ENCODE measurements at regions not wholly inside any gene's neighbourhood (a gene's known extent, or its start where the extent isn't known, plus 50 kb on each side); places are given as distances from the start of the nearest gene placed in this dataset.

- no peak overlapping the region for H3K4me3 ChIP-seq (ENCODE audit: control insufficient read depth in 1 of 2, extremely low read depth in 1 of 2, low read length in 1 of 2)
- H3K9me3 Mint-ChIP-seq: peaks cover 4 to 21% (median 6%) of the 10 kb centered on the region in 3 donors
- H3K27me3 Mint-ChIP-seq: peaks cover 0 to 4% of the 10 kb centered on the region in 2 donors
- no peak overlapping the region for H3K27ac Mint-ChIP-seq
- H3K27ac ChIP-seq (ENCODE audit: low read length): no peak overlapping the region
- ChIA-PET CTCF (no interaction called here), POLR2A (no interaction called here)
- peaks cover 0 to 9% of the 10 kb centered on the region in 2 experiments for H3K27me3 ChIP-seq (replicated peaks in 1 of 2; ENCODE audit: control insufficient read depth in 2 of 2, extremely low read depth in 1 of 2, insufficient read depth in 2 of 2, low read length in 1 of 2)
- no peaks in the 10 kb centered on the region for H3K4me1 ChIP-seq (ENCODE audit: control insufficient read depth in 1 of 2, extremely low read depth in 1 of 2, insufficient read depth in 2 of 2, low read length in 2 of 2)
- no peaks in the 10 kb centered on the region for H3K4me1 Mint-ChIP-seq
- H3K4me3 Mint-ChIP-seq: no peak overlapping the region
- DNase-seq (no peak), ATAC-seq (replicated peaks in 1 of 4) (no peak)
- no peaks in the 10 kb centered on the region for H3K36me3 Mint-ChIP-seq
- WGBS (ENCODE audit: insufficient coverage): 90% methylated on average over 4 of the region's 8 CpGs
- no peaks in the 10 kb centered on the region for H3K36me3 ChIP-seq (ENCODE audit: control insufficient read depth in 2 of 2, extremely low read depth in 1 of 2, insufficient read depth in 1 of 2, low read length in 1 of 2)
- H3K9me3 ChIP-seq: no peaks in the 10 kb centered on the region
Observed at GRCh38 chr10:44552726-44553125, 167.8 kb upstream of the CXCL12 start.

GRCh38 chr10:44557596-44558191 lies 172.8 kb upstream of the CXCL12 start:
- no peaks in the 10 kb centered on the region for H3K4me1 Mint-ChIP-seq
- CTCF ChIA-PET: no interaction called here
- H3K27me3 ChIP-seq (replicated peaks in 1 of 2; ENCODE audit: control insufficient read depth in 2 of 2, extremely low read depth in 1 of 2, insufficient read depth in 2 of 2, low read length in 1 of 2): peaks cover 0 to 13% of the 10 kb centered on the region in 2 experiments
- no peak overlapping the region for H3K4me3 Mint-ChIP-seq
- 91% methylated on average over 6 of the region's 7 CpGs for WGBS (ENCODE audit: insufficient coverage)
- DNase-seq (no peak), ATAC-seq (replicated peaks in 1 of 4) (no peak)
- H3K9me3 Mint-ChIP-seq: no peaks in the 10 kb centered on the region
- POLR2A ChIA-PET: no interaction called here
- peaks cover 3 to 4% of the 10 kb centered on the region in 2 donors for H3K27me3 Mint-ChIP-seq
- no peak overlapping the region for H3K4me3 ChIP-seq (ENCODE audit: control insufficient read depth in 1 of 2, extremely low read depth in 1 of 2, low read length in 1 of 2)
- H3K4me1 ChIP-seq (ENCODE audit: control insufficient read depth in 1 of 2, extremely low read depth in 1 of 2, insufficient read depth in 2 of 2, low read length in 2 of 2): no peaks in the 10 kb centered on the region
- no peak overlapping the region for H3K27ac ChIP-seq (ENCODE audit: low read length)
- H3K36me3 Mint-ChIP-seq: no peaks in the 10 kb centered on the region
- no peak overlapping the region for H3K27ac Mint-ChIP-seq
- H3K9me3 ChIP-seq: no peaks in the 10 kb centered on the region
- H3K36me3 ChIP-seq (ENCODE audit: control insufficient read depth in 2 of 2, extremely low read depth in 1 of 2, insufficient read depth in 1 of 2, low read length in 1 of 2): no peaks in the 10 kb centered on the region

GRCh38 chr10:44558521-44558920 lies 173.6 kb upstream of the CXCL12 start:
- no peak overlapping the region for H3K4me3 ChIP-seq (ENCODE audit: control insufficient read depth in 1 of 2, extremely low read depth in 1 of 2, low read length in 1 of 2)
- POLR2A ChIA-PET: no interaction called here
- peaks cover 0 to 10% of the 10 kb centered on the region in 2 experiments for H3K27me3 ChIP-seq (replicated peaks in 1 of 2; ENCODE audit: control insufficient read depth in 2 of 2, extremely low read depth in 1 of 2, insufficient read depth in 2 of 2, low read length in 1 of 2)
- no peaks in the 10 kb centered on the region for H3K9me3 ChIP-seq
- H3K4me3 Mint-ChIP-seq: no peak overlapping the region
- H3K4me1 Mint-ChIP-seq: no peaks in the 10 kb centered on the region
- no peak overlapping the region for H3K27ac ChIP-seq (ENCODE audit: low read length)
- H3K36me3 ChIP-seq (ENCODE audit: control insufficient read depth in 2 of 2, extremely low read depth in 1 of 2, insufficient read depth in 1 of 2, low read length in 1 of 2): no peaks in the 10 kb centered on the region
- H3K4me1 ChIP-seq (ENCODE audit: control insufficient read depth in 1 of 2, extremely low read depth in 1 of 2, insufficient read depth in 2 of 2, low read length in 2 of 2): no peaks in the 10 kb centered on the region
- H3K27me3 Mint-ChIP-seq: peaks cover 2 to 3% of the 10 kb centered on the region in 2 donors
- no peaks in the 10 kb centered on the region for H3K36me3 Mint-ChIP-seq
- CTCF ChIA-PET: no interaction called here
- DNase-seq (no peak), ATAC-seq (replicated peaks in 1 of 4) (no peak)
- no peak overlapping the region for H3K27ac Mint-ChIP-seq
- H3K9me3 Mint-ChIP-seq: no peaks in the 10 kb centered on the region

GRCh38 chr10:44564361-44564760 lies 179.5 kb upstream of the CXCL12 start:
- no peak overlapping the region for H3K27ac Mint-ChIP-seq
- Histone ChIP-seq H3K27ac (ENCODE audit: low read length) (no peak overlapping the region), H3K9me3 (no peaks in the 10 kb centered on the region), H3K4me3 (ENCODE audit: control insufficient read depth in 1 of 2, extremely low read depth in 1 of 2, low read length in 1 of 2) (no peak overlapping the region), H3K27me3 (replicated peaks in 1 of 2; ENCODE audit: control insufficient read depth in 2 of 2, extremely low read depth in 1 of 2, insufficient read depth in 2 of 2, low read length in 1 of 2) (peaks cover 0 to 3% of the 10 kb centered on the region in 2 experiments), H3K4me1 (ENCODE audit: control insufficient read depth in 1 of 2, extremely low read depth in 1 of 2, insufficient read depth in 2 of 2, low read length in 2 of 2) (no peaks in the 10 kb centered on the region), H3K36me3 (ENCODE audit: control insufficient read depth in 2 of 2, extremely low read depth in 1 of 2, insufficient read depth in 1 of 2, low read length in 1 of 2) (no peaks in the 10 kb centered on the region)
- H3K4me3 Mint-ChIP-seq: no peak overlapping the region
- no peaks in the 10 kb centered on the region for H3K4me1 Mint-ChIP-seq
- no CpG with 5 or more reads among the region's 1 CpG for WGBS (ENCODE audit: insufficient coverage)
- no peak for ATAC-seq (replicated peaks in 1 of 4)
- H3K36me3 Mint-ChIP-seq: no peaks in the 10 kb centered on the region
- DNase-seq: no peak
- ChIA-PET CTCF (no interaction called here), POLR2A (no interaction called here)
- H3K27me3 Mint-ChIP-seq: no peaks in the 10 kb centered on the region
- no peaks in the 10 kb centered on the region for H3K9me3 Mint-ChIP-seq

- 20% methylated on average over 1 of the region's 3 CpGs for WGBS (ENCODE audit: insufficient coverage)
- Histone ChIP-seq H3K9me3 (no peaks in the 10 kb centered on the region), H3K4me3 (ENCODE audit: control insufficient read depth in 1 of 2, extremely low read depth in 1 of 2, low read length in 1 of 2) (no peak overlapping the region), H3K27ac (ENCODE audit: low read length) (no peak overlapping the region), H3K4me1 (ENCODE audit: control insufficient read depth in 1 of 2, extremely low read depth in 1 of 2, insufficient read depth in 2 of 2, low read length in 2 of 2) (no peaks in the 10 kb centered on the region), H3K27me3 (replicated peaks in 1 of 2; ENCODE audit: control insufficient read depth in 2 of 2, extremely low read depth in 1 of 2, insufficient read depth in 2 of 2, low read length in 1 of 2) (peaks cover 0 to 3% of the 10 kb centered on the region in 2 experiments), H3K36me3 (ENCODE audit: control insufficient read depth in 2 of 2, extremely low read depth in 1 of 2, insufficient read depth in 1 of 2, low read length in 1 of 2) (no peaks in the 10 kb centered on the region)
- no peak overlapping the region for H3K27ac Mint-ChIP-seq
- H3K36me3 Mint-ChIP-seq: no peaks in the 10 kb centered on the region
- H3K9me3 Mint-ChIP-seq: no peaks in the 10 kb centered on the region
- no peaks in the 10 kb centered on the region for H3K27me3 Mint-ChIP-seq
- DNase-seq (no peak), ATAC-seq (replicated peaks in 1 of 4) (no peak)
- ChIA-PET POLR2A (no interaction called here), CTCF (no interaction called here)
- no peaks in the 10 kb centered on the region for H3K4me1 Mint-ChIP-seq
- H3K4me3 Mint-ChIP-seq: no peak overlapping the region
Observed at GRCh38 chr10:44564790-44565189, 179.9 kb upstream of the CXCL12 start.

- Mint-ChIP-seq H3K27me3 (no peaks in the 10 kb centered on the region), H3K4me3 (no peak overlapping the region), H3K4me1 (no peaks in the 10 kb centered on the region), H3K36me3 (no peaks in the 10 kb centered on the region), H3K9me3 (no peaks in the 10 kb centered on the region), H3K27ac (no peak overlapping the region)
- DNase-seq: no peak
- ChIA-PET POLR2A (no interaction called here), CTCF (no interaction called here)
- WGBS (ENCODE audit: insufficient coverage): no CpG with 5 or more reads among the region's 1 CpG
- no peak overlapping the region for H3K27ac ChIP-seq (ENCODE audit: low read length)
- no peaks in the 10 kb centered on the region for H3K4me1 ChIP-seq (ENCODE audit: control insufficient read depth in 1 of 2, extremely low read depth in 1 of 2, insufficient read depth in 2 of 2, low read length in 2 of 2)
- H3K4me3 ChIP-seq (ENCODE audit: control insufficient read depth in 1 of 2, extremely low read depth in 1 of 2, low read length in 1 of 2): no peak overlapping the region
- H3K9me3 ChIP-seq: no peaks in the 10 kb centered on the region
- ATAC-seq (replicated peaks in 1 of 4): no peak
- peaks cover 0 to 3% of the 10 kb centered on the region in 2 experiments for H3K27me3 ChIP-seq (replicated peaks in 1 of 2; ENCODE audit: control insufficient read depth in 2 of 2, extremely low read depth in 1 of 2, insufficient read depth in 2 of 2, low read length in 1 of 2)
- H3K36me3 ChIP-seq (ENCODE audit: control insufficient read depth in 2 of 2, extremely low read depth in 1 of 2, insufficient read depth in 1 of 2, low read length in 1 of 2): no peaks in the 10 kb centered on the region
Observed at GRCh38 chr10:44566786-44567185, 181.9 kb upstream of the CXCL12 start.

GRCh38 chr10:44567471-44567870 lies 182.6 kb upstream of the CXCL12 start:
- Mint-ChIP-seq H3K4me1 (no peaks in the 10 kb centered on the region), H3K27me3 (no peaks in the 10 kb centered on the region), H3K27ac (no peak overlapping the region), H3K36me3 (no peaks in the 10 kb centered on the region), H3K9me3 (no peaks in the 10 kb centered on the region), H3K4me3 (no peak overlapping the region)
- WGBS (ENCODE audit: insufficient coverage): 83% methylated on average over 1 of the region's 1 CpG
- ChIA-PET POLR2A (no interaction called here), CTCF (no interaction called here)
- DNase-seq: no peak
- ATAC-seq (replicated peaks in 1 of 4): no peak
- Histone ChIP-seq H3K4me3 (ENCODE audit: control insufficient read depth in 1 of 2, extremely low read depth in 1 of 2, low read length in 1 of 2) (no peak overlapping the region), H3K9me3 (no peaks in the 10 kb centered on the region), H3K4me1 (ENCODE audit: control insufficient read depth in 1 of 2, extremely low read depth in 1 of 2, insufficient read depth in 2 of 2, low read length in 2 of 2) (no peaks in the 10 kb centered on the region), H3K27ac (ENCODE audit: low read length) (no peak overlapping the region), H3K27me3 (replicated peaks in 1 of 2; ENCODE audit: control insufficient read depth in 2 of 2, extremely low read depth in 1 of 2, insufficient read depth in 2 of 2, low read length in 1 of 2) (peaks cover 0 to 3% of the 10 kb centered on the region in 2 experiments), H3K36me3 (ENCODE audit: control insufficient read depth in 2 of 2, extremely low read depth in 1 of 2, insufficient read depth in 1 of 2, low read length in 1 of 2) (no peaks in the 10 kb centered on the region)
